NCI-H2196 treated with DMSO at 0.1 percent for 48 hours (cell line): ENCODE measurements at regions not wholly inside any gene's neighbourhood (a gene's known extent, or its start where the extent isn't known, plus 50 kb on each side); places are given as distances from the start of the nearest gene placed in this dataset.

Experiments
- DNase-seq: peaks from one replicate; lab custom pipeline; 2025; ENCODE audit not compliant: unreplicated experiment; lab: John Stamatoyannopoulos, UW

GRCh38 chr20:10986586-10986985 lies 312.8 kb upstream of the JAG1 start:
- no peak for DNase-seq

GRCh38 chr20:10987651-10988383 lies 314.0 kb upstream of the JAG1 start:
- no peak for DNase-seq

GRCh38 chr20:10990625-10991382 lies 317.0 kb upstream of the JAG1 start:
- no peak for DNase-seq

GRCh38 chr20:10992731-10993130 lies 318.9 kb upstream of the JAG1 start:
- DNase-seq, result no peak

- DNase-seq, result no peak
Measured at GRCh38 chr20:10994991-10995700, 321.3 kb upstream of the JAG1 start.

GRCh38 chr20:10998476-10998875 lies 324.7 kb upstream of the JAG1 start:
- DNase-seq, result no peak

- DNase-seq, result no peak
Measured at GRCh38 chr20:11000416-11000815, 326.6 kb upstream of the JAG1 start.

- DNase-seq, result no peak
Measured at GRCh38 chr20:11001302-11001701, 327.5 kb upstream of the JAG1 start.

- no peak for DNase-seq
Measured at GRCh38 chr20:11001764-11002540, 328.2 kb upstream of the JAG1 start.

GRCh38 chr20:11003341-11003740 lies 329.5 kb upstream of the JAG1 start:
- no peak for DNase-seq

- no peak for DNase-seq
Measured at GRCh38 chr20:11008444-11009033, 334.7 kb upstream of the JAG1 start.

GRCh38 chr20:11011653-11012052 lies 337.9 kb upstream of the JAG1 start:
- DNase-seq, result no peak

GRCh38 chr20:11012975-11013374 lies 339.2 kb upstream of the JAG1 start:
- DNase-seq, result no peak

GRCh38 chr20:11013801-11014200 lies 340.0 kb upstream of the JAG1 start:
- DNase-seq, result no peak

- no peak for DNase-seq
Measured at GRCh38 chr20:11015440-11015839, 341.6 kb upstream of the JAG1 start.

GRCh38 chr20:11017446-11017845 lies 343.6 kb upstream of the JAG1 start:
- DNase-seq, result no peak

- DNase-seq, result no peak
Measured at GRCh38 chr20:11018668-11019170, 344.9 kb upstream of the JAG1 start.

- no peak for DNase-seq
Measured at GRCh38 chr20:11020712-11021111, 346.9 kb upstream of the JAG1 start.

- DNase-seq, result no peak
Measured at GRCh38 chr20:11027224-11027623, 353.4 kb upstream of the JAG1 start.

GRCh38 chr20:11030351-11030750 lies 356.6 kb upstream of the JAG1 start:
- no peak for DNase-seq

GRCh38 chr20:11031300-11031699 lies 357.5 kb upstream of the JAG1 start:
- DNase-seq, result no peak
